K562 (cell line): ENCODE measurements at regions not wholly inside any gene's neighbourhood (a gene's known extent, or its start where the extent isn't known, plus 50 kb on each side); places are given as distances from the start of the nearest gene placed in this dataset.

Experiments
- ATAC-seq: fragments of 200-7000 bp; cut with Tn5 transposase; 3 replicates; pipeline ENCODE4 v1.9.1; 2020; ENCODE audit warnings: moderate library complexity
- BruUV-seq: library from RNA; stranded (reverse); fragments of 400-500 nt; replicated peaks from 2 replicates; lab custom pipeline; 2021; lab: Mats Ljungman, UMichigan
- CTCF ChIA-PET: fragments of 300-600 bp; formaldehyde crosslinking; extraction: SDS; loops from one replicate; lab custom pipeline; 2021; ENCODE audit warnings: low intra/inter-chr PET ratio; lab: Yijun Ruan, JAX
- POLR2A ChIA-PET: fragments of 300-600, 350-650 bp; sonication (Branson Sonifier 250); formaldehyde crosslinking; extraction: SDS; loops from one replicate; lab custom pipeline; 2021; ENCODE audit warnings: antibody characterized with exemption, inconsistent platforms; lab: Yijun Ruan, JAX
- DNase-seq, 4 experiments: peaks; one replicate each; pipeline versions ENCODE4 v3.0.0 to v3.0.0-alpha.2; 2011 to 2018; ENCODE audit warnings: low spot score in 3 of 4, mixed read lengths in 3 of 4; ENCODE audit errors: extremely low read depth in 1 of 4
- FAIRE-seq: peaks from 2 replicates; lab custom pipeline; 2011; peaks lifted over from hg19 to GRCh38; lab: Jason Lieb, UNC
- H2AFZ ChIP-seq: 2 replicates; pipeline ENCODE4 v1.6.0; 2011; ENCODE audit warnings: low read depth, low read length, control low read depth, inconsistent platforms
- H3K27ac ChIP-seq: fragments of 200-600 bp; 3 replicates; pipeline ENCODE4 v1.8.0; 2011; ENCODE audit warnings: low read depth, mild to moderate bottlenecking, control low read depth, inconsistent platforms, low read length, moderate library complexity, mixed read lengths; ENCODE audit errors: extremely low read depth
- H3K27me3 ChIP-seq, 2 experiments: fragments of 300-600 bp in 1 of 2; 2 replicates in 1 of 2; 3 replicates in 1 of 2; pipeline versions ENCODE4 v1.6.0 to v1.8.0; 2011; ENCODE audit warnings: inconsistent platforms in 2 of 2, low read length in 2 of 2, mild to moderate bottlenecking in 1 of 2, mixed read lengths in 1 of 2, moderate library complexity in 1 of 2; ENCODE audit not compliant: control insufficient read depth in 2 of 2, insufficient read depth in 2 of 2
- H3K36me3 ChIP-seq: fragments of 300-600 bp; 3 replicates; pipeline ENCODE4 v1.8.0; 2011; ENCODE audit warnings: mild to moderate bottlenecking, low read length, inconsistent platforms; ENCODE audit not compliant: control insufficient read depth, insufficient read depth
- H3K4me1 ChIP-seq, 2 experiments: fragments of 200-600 bp in 1 of 2; replicated peaks in 1 of 2; 2 replicates in 1 of 2; 3 replicates in 1 of 2; pipeline versions ENCODE4 v1.5.1 to v1.8.0; 2011; ENCODE audit warnings: inconsistent platforms in 2 of 2, low read length in 2 of 2, mild to moderate bottlenecking in 1 of 2, mixed read lengths in 1 of 2, moderate library complexity in 1 of 2; ENCODE audit not compliant: control insufficient read depth in 2 of 2, insufficient read depth in 2 of 2
- H3K4me2 ChIP-seq: 2 replicates; pipeline ENCODE4 v1.6.1; 2011; ENCODE audit warnings: low read length, control low read depth, inconsistent platforms, mixed read lengths; ENCODE audit not compliant: insufficient read depth
- H3K4me3 ChIP-seq: fragments of 200-600 bp; sonication (generic), shearing (Covaris generic); 2 replicates; pipeline ENCODE4 v1.5.1; 2016; ENCODE audit warnings: control low read depth, inconsistent platforms
- H3K79me2 ChIP-seq: fragments of 200-600 bp; 3 replicates; pipeline ENCODE4 v1.8.0; 2011; ENCODE audit warnings: low read length, inconsistent platforms; ENCODE audit not compliant: control insufficient read depth, insufficient read depth
- H3K9ac ChIP-seq, 2 experiments: 2 replicates each; pipeline versions ENCODE4 v1.6.0 to v1.6.1; 2011; ENCODE audit warnings: low read depth in 2 of 2, low read length in 2 of 2, control low read depth in 1 of 2, inconsistent platforms in 1 of 2, mild to moderate bottlenecking in 1 of 2, mixed read lengths in 1 of 2; ENCODE audit not compliant: insufficient read depth in 1 of 2
- H3K9me1 ChIP-seq: one replicate; pipeline ENCODE4 v1.6.0; 2011; ENCODE audit warnings: inconsistent platforms, mild to moderate bottlenecking, low read length, moderate library complexity; ENCODE audit not compliant: control insufficient read depth, insufficient read depth
- H3K9me3 ChIP-seq: replicated peaks from 2 replicates; pipeline ENCODE4 v1.5.1; 2011; ENCODE audit warnings: low read depth, low read length, inconsistent platforms; ENCODE audit not compliant: control insufficient read depth, insufficient read depth
- H4K20me1 ChIP-seq: replicated peaks from 2 replicates; pipeline ENCODE4 v1.6.1; 2011; ENCODE audit warnings: low read length, inconsistent platforms, mixed read lengths; ENCODE audit not compliant: control insufficient read depth, insufficient read depth
- ELF4 ChIP-seq: fragments of 450-650 bp; formaldehyde crosslinking; IDR thresholded peaks from 2 replicates; pipeline ENCODE4 v1.4.0; 2022; ENCODE audit warnings: missing genetic modification characterization
- MAFG ChIP-seq: fragments of 450-650 bp; conservative IDR thresholded peaks from 2 replicates; pipeline ENCODE4 v1.6.1; 2016; ENCODE audit warnings: missing genetic modification characterization, missing compliant biosample characterization
- RFX5 ChIP-seq: IDR thresholded peaks from 2 replicates; pipeline ENCODE4 v1.6.1; 2011; ENCODE audit warnings: low read depth, mild to moderate bottlenecking, improper control_type of control experiment, low read length
- XRCC4 ChIP-seq: IDR thresholded peaks from one replicate; pipeline ENCODE4 v1.6.1; 2011; ENCODE audit not compliant: insufficient read depth, insufficient read length; ENCODE audit errors: extremely low read depth
- ZNF644 ChIP-seq: fragments of 200-800 bp; sonication (Bioruptor generic); IDR thresholded peaks from 2 replicates; pipeline ENCODE4 v1.6.1; 2016; ENCODE audit warnings: low read depth, missing genetic modification characterization, missing compliant biosample characterization
- ZSCAN32 ChIP-seq: fragments of 450-650 bp; formaldehyde crosslinking; IDR thresholded peaks from 2 replicates; pipeline ENCODE4 v1.4.0; 2020; ENCODE audit warnings: mild to moderate bottlenecking, moderate library complexity
- WGBS: fragments of 100-300 bp; shearing (Covaris generic); methylation state at CpG from one replicate; pipeline ENCODE4 v1.1.6; 2016; ENCODE audit warnings: low coverage, mixed read lengths; ENCODE audit not compliant: insufficient coverage; ENCODE audit errors: missing lambda C conversion rate; 5-methylcytosine and 5-hydroxymethylcytosine counted together
- in situ Hi-C: fragments of 300-500 bp; cut with MboI; formaldehyde crosslinking; loops from 4 replicates; pipeline ENCODE4 v1.15.0; 2018; ENCODE audit warnings: inconsistent platforms, mixed read lengths
- intact Hi-C: fragments of 100-400 bp; cut with micrococcal nuclease; formaldehyde crosslinking; loops from 2 replicates; pipeline ENCODE4 v1.14.2; 2022
- TF ChIP-seq, protein P1 (sequence below): fragments of 250-450 bp; sonication (Bioruptor Pico); IDR thresholded peaks from 2 replicates; pipeline ENCODE4 v1.4.0; 2020
- TF ChIP-seq, protein P2 (sequence below): fragments of 450-650 bp; formaldehyde crosslinking; IDR thresholded peaks from 2 replicates; pipeline ENCODE4 v1.4.0; 2020; ENCODE audit warnings: mild to moderate bottlenecking
- TF ChIP-seq, protein P3 (sequence below): fragments of 250-450 bp; sonication (Bioruptor Pico); IDR thresholded peaks from 2 replicates; pipeline ENCODE4 v1.4.0; 2020; ENCODE audit warnings: mild to moderate bottlenecking, moderate library complexity
- TF ChIP-seq, protein P4 (sequence below): fragments of 250-450 bp; sonication (Bioruptor Pico); IDR thresholded peaks from 2 replicates; pipeline ENCODE4 v1.5.0; 2021; ENCODE audit warnings: mild to moderate bottlenecking, moderate library complexity

DNA sequence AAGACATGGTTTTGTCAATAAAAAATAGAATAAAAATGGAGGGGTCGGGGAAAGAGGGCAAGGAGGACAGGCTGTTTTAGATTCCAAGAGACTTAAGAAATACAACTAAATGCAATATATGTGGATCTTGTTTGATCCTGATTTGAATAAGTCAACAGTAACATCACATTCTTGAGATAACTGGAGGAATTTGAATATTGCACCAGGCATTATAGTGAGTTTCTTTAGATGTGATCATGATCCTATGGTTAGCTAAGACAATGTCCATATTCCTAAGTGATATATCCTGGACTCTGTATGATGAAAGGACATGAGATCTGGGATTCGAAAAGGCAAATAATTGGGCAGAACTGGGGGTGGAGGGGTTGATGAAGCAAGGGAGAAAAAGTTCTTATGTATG lies 311.8 kb downstream of the PLPP3 start:
- FAIRE-seq (no peak), ATAC-seq (no peak), DNase-seq (no peak)
- Histone ChIP-seq H3K27me3 (no peaks in the 10 kb centered on the region), H3K4me3 (no peak overlapping the region), H3K9me3 (no peaks in the 10 kb centered on the region), H2AFZ (no peak overlapping the region), H3K36me3 (no peaks in the 10 kb centered on the region), H3K79me2 (no peaks in the 10 kb centered on the region), H3K9ac (no peak overlapping the region), H4K20me1 (no peaks in the 10 kb centered on the region), H3K4me2 (no peak overlapping the region), H3K4me1 (no peaks in the 10 kb centered on the region), H3K9me1 (no peaks in the 10 kb centered on the region)
- ChIA-PET CTCF (no interaction called here), POLR2A (no interaction called here)
- 0% methylated on average over 2 of the region's 2 CpGs for WGBS
- intact Hi-C loops (no loop called here), in situ Hi-C loops (no loop called here)
- BruUV-seq = no TSS peak
- TF ChIP-seq ZNF644 (tag) (no peak), ZSCAN32 (CRISPR knock-in tag) (no peak), ELF4 (no peak), XRCC4 (no peak), RFX5 (no peak), MAFG (tag) (no peak)
- TF ChIP-seq, protein P1, sequence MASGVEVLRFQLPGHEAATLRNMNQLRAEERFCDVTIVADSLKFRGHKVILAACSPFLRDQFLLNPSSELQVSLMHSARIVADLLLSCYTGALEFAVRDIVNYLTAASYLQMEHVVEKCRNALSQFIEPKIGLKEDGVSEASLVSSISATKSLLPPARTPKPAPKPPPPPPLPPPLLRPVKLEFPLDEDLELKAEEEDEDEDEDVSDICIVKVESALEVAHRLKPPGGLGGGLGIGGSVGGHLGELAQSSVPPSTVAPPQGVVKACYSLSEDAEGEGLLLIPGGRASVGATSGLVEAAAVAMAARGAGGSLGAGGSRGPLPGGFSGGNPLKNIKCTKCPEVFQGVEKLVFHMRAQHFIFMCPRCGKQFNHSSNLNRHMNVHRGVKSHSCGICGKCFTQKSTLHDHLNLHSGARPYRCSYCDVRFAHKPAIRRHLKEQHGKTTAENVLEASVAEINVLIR (CRISPR knock-in tag) = no peak
- TF ChIP-seq, protein P2, sequence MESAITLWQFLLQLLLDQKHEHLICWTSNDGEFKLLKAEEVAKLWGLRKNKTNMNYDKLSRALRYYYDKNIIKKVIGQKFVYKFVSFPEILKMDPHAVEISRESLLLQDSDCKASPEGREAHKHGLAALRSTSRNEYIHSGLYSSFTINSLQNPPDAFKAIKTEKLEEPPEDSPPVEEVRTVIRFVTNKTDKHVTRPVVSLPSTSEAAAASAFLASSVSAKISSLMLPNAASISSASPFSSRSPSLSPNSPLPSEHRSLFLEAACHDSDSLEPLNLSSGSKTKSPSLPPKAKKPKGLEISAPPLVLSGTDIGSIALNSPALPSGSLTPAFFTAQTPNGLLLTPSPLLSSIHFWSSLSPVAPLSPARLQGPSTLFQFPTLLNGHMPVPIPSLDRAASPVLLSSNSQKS = no peak
- TF ChIP-seq, protein P3, sequence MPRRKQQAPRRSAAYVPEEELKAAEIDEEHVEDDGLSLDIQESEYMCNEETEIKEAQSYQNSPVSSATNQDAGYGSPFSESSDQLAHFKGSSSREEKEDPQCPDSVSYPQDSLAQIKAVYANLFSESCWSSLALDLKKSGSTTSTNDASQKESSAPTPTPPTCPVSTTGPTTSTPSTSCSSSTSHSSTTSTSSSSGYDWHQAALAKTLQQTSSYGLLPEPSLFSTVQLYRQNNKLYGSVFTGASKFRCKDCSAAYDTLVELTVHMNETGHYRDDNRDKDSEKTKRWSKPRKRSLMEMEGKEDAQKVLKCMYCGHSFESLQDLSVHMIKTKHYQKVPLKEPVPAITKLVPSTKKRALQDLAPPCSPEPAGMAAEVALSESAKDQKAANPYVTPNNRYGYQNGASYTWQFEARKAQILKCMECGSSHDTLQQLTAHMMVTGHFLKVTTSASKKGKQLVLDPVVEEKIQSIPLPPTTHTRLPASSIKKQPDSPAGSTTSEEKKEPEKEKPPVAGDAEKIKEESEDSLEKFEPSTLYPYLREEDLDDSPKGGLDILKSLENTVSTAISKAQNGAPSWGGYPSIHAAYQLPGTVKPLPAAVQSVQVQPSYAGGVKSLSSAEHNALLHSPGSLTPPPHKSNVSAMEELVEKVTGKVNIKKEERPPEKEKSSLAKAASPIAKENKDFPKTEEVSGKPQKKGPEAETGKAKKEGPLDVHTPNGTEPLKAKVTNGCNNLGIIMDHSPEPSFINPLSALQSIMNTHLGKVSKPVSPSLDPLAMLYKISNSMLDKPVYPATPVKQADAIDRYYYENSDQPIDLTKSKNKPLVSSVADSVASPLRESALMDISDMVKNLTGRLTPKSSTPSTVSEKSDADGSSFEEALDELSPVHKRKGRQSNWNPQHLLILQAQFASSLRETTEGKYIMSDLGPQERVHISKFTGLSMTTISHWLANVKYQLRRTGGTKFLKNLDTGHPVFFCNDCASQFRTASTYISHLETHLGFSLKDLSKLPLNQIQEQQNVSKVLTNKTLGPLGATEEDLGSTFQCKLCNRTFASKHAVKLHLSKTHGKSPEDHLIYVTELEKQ = no peak
- TF ChIP-seq, protein P4, sequence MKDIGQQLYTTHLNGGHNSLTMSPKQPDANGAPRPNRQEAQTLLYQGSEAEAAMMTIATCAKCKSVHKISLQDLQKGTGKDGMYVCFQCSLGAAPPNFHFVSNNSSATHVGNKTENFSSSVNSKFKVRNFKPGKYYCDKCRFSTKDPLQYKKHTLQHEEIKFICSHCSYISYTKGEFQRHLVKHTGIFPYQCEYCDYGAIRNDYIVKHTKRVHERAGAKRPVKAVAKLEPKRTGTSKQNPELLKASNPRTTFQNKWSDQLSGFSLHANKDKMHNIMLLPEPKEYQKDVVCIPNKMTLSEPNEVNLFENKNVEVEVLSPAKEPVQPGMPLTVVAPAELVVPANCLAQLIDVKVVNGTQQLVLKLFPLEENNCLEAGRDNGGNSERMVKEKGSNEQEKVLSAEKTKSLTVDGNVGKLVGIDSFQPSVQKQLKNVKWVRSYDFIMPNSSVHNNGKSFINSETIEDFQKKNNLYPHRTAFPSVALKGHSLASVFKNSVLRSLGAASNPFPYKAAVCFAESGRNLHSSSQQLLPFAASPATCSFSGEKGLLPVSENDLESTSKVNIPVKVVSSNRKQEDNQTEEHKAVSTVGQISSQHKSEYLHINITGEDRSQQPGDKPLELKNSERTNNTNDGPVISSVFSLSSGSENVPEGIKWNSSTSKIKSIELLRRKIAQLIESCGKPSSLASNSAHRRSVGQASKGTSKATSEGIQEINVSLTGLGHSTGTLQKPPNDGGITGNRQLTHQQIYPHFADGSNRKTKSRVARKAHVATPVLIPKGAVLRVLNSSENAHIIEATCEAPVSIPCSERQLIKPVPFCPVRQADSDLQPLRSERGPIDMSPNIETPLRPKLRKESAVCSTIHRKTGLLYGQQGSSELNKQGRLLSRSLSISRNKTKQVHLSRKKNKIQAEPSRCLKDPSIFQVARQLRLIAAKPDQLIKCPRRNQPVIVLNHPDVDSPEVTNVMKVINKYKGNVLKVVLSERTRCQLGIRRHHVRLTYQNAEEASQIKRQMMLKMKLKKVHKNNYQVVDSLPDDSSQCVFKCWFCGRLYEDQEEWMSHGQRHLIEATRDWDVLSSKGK (CRISPR knock-in tag) = no peak
- TF ChIP-seq, all 486 proteins: peak for 0
- H3K27ac ChIP-seq = no peak overlapping the region
